Activated naive CD8-positive, alpha-beta T cell treated with anti-CD3 and anti-CD28 coated beads, Interleukin-2, amount 10 ng/mL, durations not matched to agents 7 days and 5 days (primary cell): ENCODE measurements at regions not wholly inside any gene's neighbourhood (a gene's known extent, or its start where the extent isn't known, plus 50 kb on each side); places are given as distances from the start of the nearest gene placed in this dataset.
"Not testable (repeated sequence)": the region's sequence is repeated elsewhere in the genome, so short reads cannot be mapped to it uniquely, and the experiment has no call there.

ENCODE experiments used
- ATAC-seq: fragments of 150-1000 bp; cut with Tn5 transposase; one replicate; pipeline ENCODE4 v1.10.0; 2021; ENCODE audit warnings: low read depth, moderate library complexity
- POLR2A ChIA-PET: fragments of 350-600 bp; sonication (Branson Sonifier 250); formaldehyde crosslinking; loops from one replicate; lab custom pipeline; 2021; ENCODE audit warnings: antibody characterized with exemption; lab: Charles Lee
- DNase-seq: peaks from one replicate; pipeline ENCODE4 v3.0.0; 2021
- H3K27ac Mint-ChIP-seq: one replicate; pipeline ENCODE4 v1.8.0; 2022; ENCODE audit warnings: mild to moderate bottlenecking, mixed read lengths
- H3K27me3 Mint-ChIP-seq: one replicate; pipeline ENCODE4 v1.8.0; 2022; ENCODE audit warnings: mild to moderate bottlenecking, moderate library complexity, mixed read lengths
- H3K36me3 Mint-ChIP-seq: one replicate; pipeline ENCODE4 v1.8.0; 2021; ENCODE audit warnings: mild to moderate bottlenecking, mixed read lengths
- H3K4me1 Mint-ChIP-seq: one replicate; pipeline ENCODE4 v1.8.0; 2021; ENCODE audit warnings: mixed read lengths
- H3K4me3 Mint-ChIP-seq: one replicate; pipeline ENCODE4 v1.8.0; 2022; ENCODE audit warnings: mild to moderate bottlenecking, moderate library complexity, mixed read lengths
- H3K9me3 Mint-ChIP-seq: one replicate; pipeline ENCODE4 v1.8.0; 2021; ENCODE audit warnings: mixed read lengths

- POLR2A ChIA-PET, result no interaction called here
- Mint-ChIP-seq H3K9me3 (no peaks in the 10 kb centered on the region), H3K4me3 (no peak overlapping the region), H3K27me3 (no peaks in the 10 kb centered on the region), H3K36me3 (no peaks in the 10 kb centered on the region), H3K27ac (no peak overlapping the region), H3K4me1 (no peaks in the 10 kb centered on the region)
- no peak for DNase-seq
- no peak for ATAC-seq
These were observed 242.0 kb upstream of the TBX18 start for GRCh38 chr6:85006362-85006761.

DNA sequence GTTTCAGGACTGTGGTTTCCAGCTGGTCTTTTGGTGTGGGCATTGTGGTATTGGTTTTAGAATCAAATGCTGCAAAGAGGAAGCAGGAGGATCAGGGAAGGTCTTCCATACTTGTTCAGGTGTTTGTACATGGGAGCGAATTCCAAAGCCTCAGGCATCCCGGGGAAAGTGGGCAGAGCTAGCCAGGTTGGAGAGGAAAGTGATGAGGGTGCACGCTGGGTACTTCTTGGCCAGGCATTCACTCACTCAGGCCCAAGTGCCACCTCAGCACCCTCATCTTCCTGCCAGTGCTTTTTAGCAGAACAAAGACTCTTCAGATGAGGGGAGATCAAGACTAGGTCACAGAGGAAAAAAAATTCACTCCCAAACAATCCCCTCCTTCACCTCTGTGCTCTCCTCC is 241.1 kb upstream of the TBX18 start:
- ATAC-seq (no peak), DNase-seq (no peak)
- Mint-ChIP-seq H3K27me3 (no peaks in the 10 kb centered on the region), H3K9me3 (no peaks in the 10 kb centered on the region), H3K27ac (no peak overlapping the region), H3K36me3 (no peaks in the 10 kb centered on the region), H3K4me1 (no peaks in the 10 kb centered on the region), H3K4me3 (no peak overlapping the region)
- POLR2A ChIA-PET, result no interaction called here

DNA sequence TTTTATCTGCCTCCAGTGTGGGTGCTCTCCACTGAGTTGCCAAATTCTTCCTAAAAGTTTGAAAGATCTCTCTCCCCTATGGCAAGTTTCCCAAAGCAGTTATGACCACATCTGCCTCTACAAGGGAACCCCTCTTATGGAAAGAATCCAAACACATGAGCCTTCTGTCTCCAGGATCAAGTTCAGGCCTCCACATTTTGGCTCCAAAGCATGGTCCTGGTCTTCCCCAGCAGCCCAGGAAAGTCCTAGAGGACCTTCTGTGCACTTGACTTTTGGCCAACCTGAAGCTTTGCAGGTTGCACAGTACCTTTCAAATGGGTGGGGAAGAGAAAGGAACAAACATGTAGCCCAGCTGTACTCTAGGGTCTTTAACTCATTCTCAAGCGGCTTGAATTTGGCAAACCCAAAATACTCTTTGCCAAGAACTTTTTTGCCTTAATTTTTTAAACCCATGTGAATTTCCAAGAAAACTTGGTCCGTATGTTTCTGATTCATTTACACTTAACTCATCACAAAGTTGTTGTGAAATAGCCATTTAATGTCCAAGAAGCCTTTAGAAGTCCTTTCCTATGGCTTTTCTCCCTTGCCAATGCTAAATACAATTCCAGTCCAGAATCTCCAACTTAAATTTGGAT is 240.1 kb upstream of the TBX18 start:
- no peak overlapping the region for H3K4me3 Mint-ChIP-seq
- H3K27me3 Mint-ChIP-seq, result no peaks in the 10 kb centered on the region
- H3K27ac Mint-ChIP-seq, result no peak overlapping the region
- ATAC-seq (no peak), DNase-seq (no peak)
- no peaks in the 10 kb centered on the region for H3K9me3 Mint-ChIP-seq
- POLR2A ChIA-PET, result no interaction called here
- H3K36me3 Mint-ChIP-seq, result no peaks in the 10 kb centered on the region
- H3K4me1 Mint-ChIP-seq, result no peaks in the 10 kb centered on the region

GRCh38 chr6:85002847-85003246 is 238.4 kb upstream of the TBX18 start:
- POLR2A ChIA-PET, result no interaction called here
- no peak for DNase-seq
- H3K27ac Mint-ChIP-seq, result no peak overlapping the region

GRCh38 chr6:85000001-85000400 is 235.6 kb upstream of the TBX18 start:
- no peak overlapping the region for H3K4me3 Mint-ChIP-seq
- H3K4me1 Mint-ChIP-seq, result no peaks in the 10 kb centered on the region
- ATAC-seq, result no peak
- no peaks in the 10 kb centered on the region for H3K27me3 Mint-ChIP-seq
- no peaks in the 10 kb centered on the region for H3K36me3 Mint-ChIP-seq
- no peaks in the 10 kb centered on the region for H3K9me3 Mint-ChIP-seq
- POLR2A ChIA-PET, result no interaction called here
- no peak for DNase-seq
- H3K27ac Mint-ChIP-seq, result no peak overlapping the region

More at GRCh38 chr6:85002847-85003246, 238.4 kb upstream of the TBX18 start:
- no peak for ATAC-seq
- no peaks in the 10 kb centered on the region for H3K9me3 Mint-ChIP-seq
- H3K4me3 Mint-ChIP-seq, result no peak overlapping the region
- no peaks in the 10 kb centered on the region for H3K4me1 Mint-ChIP-seq
- no peaks in the 10 kb centered on the region for H3K36me3 Mint-ChIP-seq
- no peaks in the 10 kb centered on the region for H3K27me3 Mint-ChIP-seq

GRCh38 chr6:84998223-84998622 is 233.8 kb upstream of the TBX18 start:
- Mint-ChIP-seq H3K4me1 (no peaks in the 10 kb centered on the region), H3K9me3 (peaks cover 3% of the 10 kb centered on the region), H3K4me3 (no peak overlapping the region), H3K27ac (no peak overlapping the region), H3K36me3 (no peaks in the 10 kb centered on the region), H3K27me3 (no peaks in the 10 kb centered on the region)
- no peak for ATAC-seq
- no peak for DNase-seq
- POLR2A ChIA-PET, result no interaction called here

- POLR2A ChIA-PET, DNase-seq, H3K27ac Mint-ChIP-seq, H3K27me3 Mint-ChIP-seq, ATAC-seq, H3K36me3 Mint-ChIP-seq, H3K4me1 Mint-ChIP-seq, H3K4me3 Mint-ChIP-seq, H3K9me3 Mint-ChIP-seq: not testable (repeated sequence)
These were observed 224.4 kb upstream of the TBX18 start for GRCh38 chr6:84988766-84989165.

DNA sequence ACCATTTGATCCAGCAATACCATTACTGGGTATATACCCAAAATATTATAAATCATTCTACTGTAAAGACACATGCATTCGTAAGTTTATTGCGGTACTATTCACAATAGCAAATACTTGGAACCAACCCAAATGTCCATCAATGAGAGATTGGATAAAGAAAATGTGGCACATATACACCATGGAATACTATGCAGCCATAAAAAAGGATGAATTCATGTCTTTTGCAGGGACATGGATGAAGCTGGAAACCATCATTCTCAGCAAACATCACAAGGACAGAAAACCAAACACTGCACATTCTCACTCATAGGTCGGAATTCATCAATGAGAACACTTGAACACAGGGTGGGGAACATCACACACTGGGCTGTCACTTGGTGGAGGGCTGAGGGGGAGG is 221.1 kb upstream of the TBX18 start:
- H3K27me3 Mint-ChIP-seq, ATAC-seq, H3K4me1 Mint-ChIP-seq, H3K36me3 Mint-ChIP-seq, POLR2A ChIA-PET, H3K27ac Mint-ChIP-seq, H3K9me3 Mint-ChIP-seq, DNase-seq, H3K4me3 Mint-ChIP-seq: not testable (repeated sequence)

DNA sequence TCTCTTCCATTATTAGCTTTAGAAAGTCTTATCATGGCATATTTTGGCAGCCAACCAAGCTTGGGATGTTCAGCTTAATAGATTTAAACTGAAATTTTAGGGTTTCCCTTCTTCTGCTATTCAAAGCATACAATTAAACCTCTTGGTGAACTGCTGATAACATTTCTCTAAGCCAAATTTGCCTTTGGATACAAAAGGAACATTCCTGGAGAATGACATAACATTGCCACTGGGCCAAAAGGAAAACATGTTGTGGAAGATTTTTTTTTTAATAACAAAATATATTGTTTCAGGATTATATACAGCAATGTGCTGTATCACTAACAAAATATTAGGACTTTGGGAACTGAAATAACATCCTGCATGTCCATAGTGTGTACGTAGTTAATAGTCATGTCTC is 215.1 kb upstream of the TBX18 start:
- DNase-seq, result no peak
- no peak overlapping the region for H3K27ac Mint-ChIP-seq
- POLR2A ChIA-PET, result no interaction called here
- no peak for ATAC-seq
- H3K9me3 Mint-ChIP-seq, result peaks cover 2% of the 10 kb centered on the region
- H3K4me3 Mint-ChIP-seq, result no peak overlapping the region
- no peaks in the 10 kb centered on the region for H3K4me1 Mint-ChIP-seq
- no peaks in the 10 kb centered on the region for H3K36me3 Mint-ChIP-seq
- no peaks in the 10 kb centered on the region for H3K27me3 Mint-ChIP-seq

DNA sequence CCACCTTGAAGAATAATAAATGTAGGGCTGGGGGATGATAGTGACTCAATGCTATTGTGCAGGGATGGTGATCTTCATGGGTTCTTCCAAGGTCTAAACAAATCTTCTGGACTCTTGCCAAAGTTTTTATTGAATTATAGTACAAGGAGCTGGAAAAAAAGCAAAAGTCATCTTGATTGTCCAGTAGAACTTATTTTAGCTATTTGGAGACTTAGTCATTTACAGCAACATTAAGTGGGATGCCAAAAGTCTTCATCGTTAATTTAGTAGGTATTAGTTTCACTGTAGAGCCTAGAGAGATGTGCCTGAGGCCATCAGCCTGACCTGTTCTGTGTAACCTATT is 212.9 kb upstream of the TBX18 start:
- Mint-ChIP-seq H3K4me3 (no peak overlapping the region), H3K27me3 (no peaks in the 10 kb centered on the region), H3K36me3 (no peaks in the 10 kb centered on the region), H3K9me3 (no peaks in the 10 kb centered on the region), H3K4me1 (no peaks in the 10 kb centered on the region), H3K27ac (no peak overlapping the region)
- no peak for DNase-seq
- ATAC-seq, result no peak
- POLR2A ChIA-PET, result no interaction called here

GRCh38 chr6:84976526-84977362 is 212.3 kb upstream of the TBX18 start:
- Mint-ChIP-seq H3K9me3 (no peaks in the 10 kb centered on the region), H3K27me3 (no peaks in the 10 kb centered on the region), H3K4me3 (no peak overlapping the region), H3K4me1 (no peaks in the 10 kb centered on the region), H3K27ac (no peak overlapping the region), H3K36me3 (no peaks in the 10 kb centered on the region)
- POLR2A ChIA-PET, result no interaction called here
- ATAC-seq, result no peak
- no peak for DNase-seq

- no peaks in the 10 kb centered on the region for H3K36me3 Mint-ChIP-seq
- DNase-seq (no peak), ATAC-seq (no peak)
- H3K27me3 Mint-ChIP-seq, result no peaks in the 10 kb centered on the region
- no peak overlapping the region for H3K4me3 Mint-ChIP-seq
- H3K9me3 Mint-ChIP-seq, result no peaks in the 10 kb centered on the region
- POLR2A ChIA-PET, result no interaction called here
- no peak overlapping the region for H3K27ac Mint-ChIP-seq
- no peaks in the 10 kb centered on the region for H3K4me1 Mint-ChIP-seq
These were observed 210.9 kb upstream of the TBX18 start for GRCh38 chr6:84975316-84975715.

DNA sequence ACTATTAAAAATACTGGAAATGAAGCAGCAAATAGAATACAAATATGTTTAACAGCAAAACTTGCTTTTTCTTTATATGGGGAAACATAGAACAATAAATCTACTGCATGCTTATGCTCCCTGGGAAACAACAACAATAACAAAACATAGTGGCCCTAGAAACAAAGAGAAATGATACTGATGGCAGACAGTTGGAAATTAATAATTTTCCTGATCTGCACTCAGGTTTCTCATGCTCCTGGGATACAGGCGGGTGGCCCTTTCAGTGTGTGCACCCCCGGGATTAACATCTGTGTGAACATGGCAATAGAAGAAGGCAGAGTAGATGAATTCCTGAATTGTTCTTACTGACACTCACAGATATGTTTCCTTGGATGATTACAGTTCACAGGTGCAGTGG is 209.2 kb upstream of the TBX18 start:
- POLR2A ChIA-PET, result no interaction called here
- Mint-ChIP-seq H3K27ac (no peak overlapping the region), H3K4me3 (no peak overlapping the region), H3K4me1 (no peaks in the 10 kb centered on the region), H3K27me3 (no peaks in the 10 kb centered on the region), H3K9me3 (peaks cover 2% of the 10 kb centered on the region), H3K36me3 (no peaks in the 10 kb centered on the region)
- ATAC-seq (no peak), DNase-seq (no peak)

GRCh38 chr6:84967965-84968364 is 203.6 kb upstream of the TBX18 start:
- POLR2A ChIA-PET, result no interaction called here
- Mint-ChIP-seq H3K4me3 (no peak overlapping the region), H3K9me3 (peaks cover 10% of the 10 kb centered on the region), H3K4me1 (no peaks in the 10 kb centered on the region), H3K27ac (no peak overlapping the region), H3K36me3 (no peaks in the 10 kb centered on the region), H3K27me3 (no peaks in the 10 kb centered on the region)
- no peak for DNase-seq
- ATAC-seq, result no peak
